ENCODE measurements at regions not wholly inside any gene's neighbourhood (a gene's known extent, or its start where the extent isn't known, plus 50 kb on each side); places are given as distances from the start of the nearest gene placed in this dataset.

GRCh38 chr5:175170899-175171298, 273.1 kb downstream of the DRD1 start:
- no peak for DNase-seq (ENCODE audit: low spot score)

DNA sequence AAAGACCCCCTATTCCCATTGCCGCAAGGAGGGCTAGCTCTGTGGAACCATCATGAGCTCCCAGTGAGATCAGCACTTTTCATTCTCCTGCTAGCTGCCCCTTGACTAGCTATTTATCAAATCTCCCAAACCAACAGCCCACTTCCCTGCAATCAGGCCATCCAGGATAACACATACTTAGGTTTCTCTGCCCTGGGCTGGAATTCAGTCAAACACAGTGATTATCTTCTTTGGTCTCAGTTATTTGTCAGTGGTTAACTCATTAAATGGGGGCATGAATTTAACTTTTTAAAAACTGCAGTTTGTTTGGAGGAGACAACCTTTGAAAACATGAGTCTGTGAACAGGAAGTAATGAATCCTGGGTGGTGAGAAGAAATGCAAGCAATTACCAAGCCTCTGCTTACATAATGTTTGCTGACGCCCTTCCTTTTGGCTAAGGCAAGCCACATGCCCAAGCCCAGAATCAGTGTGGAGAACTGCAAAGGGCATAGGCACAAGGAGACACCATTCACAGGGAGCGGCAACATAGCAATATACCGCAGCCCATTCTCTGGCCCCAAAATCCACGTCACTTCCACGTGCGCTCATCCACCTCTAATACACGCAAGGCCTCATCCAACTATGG, 275.0 kb downstream of the DRD1 start:
- DNase-seq (ENCODE audit: low spot score), result no peak

GRCh38 chr5:175166026-175166425, 278.0 kb downstream of the DRD1 start:
- DNase-seq (ENCODE audit: low spot score), result no peak

DNA sequence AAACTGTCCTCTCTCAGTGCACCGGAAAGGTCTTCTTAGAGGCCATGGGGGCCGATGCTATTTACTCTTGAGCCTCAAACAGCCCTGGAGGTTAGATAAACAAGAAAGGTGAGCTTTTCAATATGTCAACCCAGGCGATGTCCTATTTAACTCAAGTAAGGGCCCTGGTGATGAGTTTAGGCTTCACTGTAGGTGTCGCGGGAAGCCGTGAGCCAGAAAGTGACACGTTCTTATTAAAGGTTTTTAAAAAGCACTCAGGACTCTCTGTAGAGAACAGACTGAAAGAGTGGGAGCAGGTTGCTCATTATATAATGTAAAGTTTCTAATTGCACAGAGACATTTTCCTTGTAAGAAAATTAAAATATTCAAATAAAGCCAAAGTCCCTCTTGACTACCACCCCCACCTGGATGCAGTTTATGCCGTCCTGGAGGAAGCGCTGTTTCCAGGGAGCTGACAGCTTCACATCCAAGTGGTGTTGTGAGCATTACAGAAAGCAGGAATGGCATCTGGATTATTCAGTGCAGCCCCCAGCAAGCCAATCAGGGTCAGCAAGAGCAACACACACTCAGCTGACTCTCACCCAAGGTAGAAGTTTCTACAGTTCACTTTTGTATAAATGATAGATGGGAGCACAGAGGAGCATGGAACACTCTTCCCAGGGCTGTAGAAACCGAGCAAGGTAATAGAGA, 280.3 kb downstream of the DRD1 start:
- no peak for DNase-seq (ENCODE audit: low spot score)

GRCh38 chr5:175162036-175162435, 281.9 kb downstream of the DRD1 start:
- no peak for DNase-seq (ENCODE audit: low spot score)

DNA sequence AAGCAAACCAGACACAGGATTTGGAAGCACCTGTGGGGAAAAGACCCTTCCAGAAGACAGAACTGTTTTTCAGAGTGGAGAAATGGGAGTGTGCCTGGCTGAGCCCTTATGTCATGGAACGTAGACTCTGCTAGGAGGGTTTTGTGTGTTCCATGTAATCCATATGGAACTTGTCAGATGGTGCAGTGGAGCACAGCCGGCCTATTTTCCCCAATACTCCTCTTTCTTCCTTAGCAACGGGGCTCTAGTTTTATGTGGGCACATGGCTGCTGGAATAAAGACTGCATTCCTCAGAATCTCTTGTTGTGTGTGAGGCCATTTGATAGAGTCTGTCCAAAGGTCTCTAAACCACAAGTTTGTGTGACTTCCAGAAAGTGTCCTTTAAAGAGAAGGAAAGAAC, 284.0 kb downstream of the DRD1 start:
- DNase-seq (ENCODE audit: low spot score), result no peak

GRCh38 chr5:175148636-175149172, 295.3 kb downstream of the DRD1 start:
- no peak for DNase-seq (ENCODE audit: low spot score)

GRCh38 chr5:175146733-175147132, 297.2 kb downstream of the DRD1 start:
- DNase-seq (ENCODE audit: low spot score), result no peak

- no peak for DNase-seq (ENCODE audit: low spot score)
Observed at GRCh38 chr5:175141421-175141820, 302.6 kb downstream of the DRD1 start.

DNA sequence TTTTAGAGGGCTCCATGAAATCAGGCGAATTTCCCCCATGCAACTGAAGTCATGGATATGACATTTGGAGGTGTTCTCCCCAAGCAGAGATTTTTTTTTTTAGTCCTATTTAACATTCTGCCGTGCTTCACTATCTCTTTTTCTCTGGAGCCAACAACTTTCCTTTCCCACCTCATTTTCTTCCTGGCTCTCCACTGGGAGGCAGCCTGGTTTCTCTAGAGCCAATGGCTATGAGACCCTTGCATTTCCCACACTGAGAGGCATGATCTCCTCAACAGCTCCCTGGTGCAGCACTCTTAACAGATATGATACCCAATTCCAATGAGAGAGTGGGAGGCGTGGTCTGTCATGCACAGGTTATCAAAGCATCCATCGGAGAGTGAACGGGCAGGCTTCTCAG, 310.8 kb downstream of the DRD1 start:
- no peak for DNase-seq (ENCODE audit: low spot score)

DNA sequence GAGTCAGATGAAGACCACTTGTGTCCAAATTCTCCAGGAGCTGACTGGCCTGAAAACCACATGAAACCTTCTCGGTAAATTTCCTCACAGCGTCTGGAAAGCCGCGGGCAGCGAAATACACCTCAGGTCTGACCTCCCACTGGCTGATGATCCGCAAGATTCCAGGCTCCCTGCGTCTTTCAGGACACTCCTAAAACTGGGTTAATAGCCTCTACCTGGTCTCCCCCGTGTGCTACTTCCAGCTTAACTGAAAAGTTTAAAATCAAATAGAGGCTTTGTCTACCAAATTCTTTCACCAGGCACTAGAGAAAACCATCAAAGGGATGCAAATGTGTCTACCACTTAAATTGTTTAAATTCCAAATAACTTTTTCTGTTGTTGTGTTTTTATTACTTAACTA, 312.6 kb downstream of the DRD1 start:
- DNase-seq (ENCODE audit: low spot score), result no peak

DNA sequence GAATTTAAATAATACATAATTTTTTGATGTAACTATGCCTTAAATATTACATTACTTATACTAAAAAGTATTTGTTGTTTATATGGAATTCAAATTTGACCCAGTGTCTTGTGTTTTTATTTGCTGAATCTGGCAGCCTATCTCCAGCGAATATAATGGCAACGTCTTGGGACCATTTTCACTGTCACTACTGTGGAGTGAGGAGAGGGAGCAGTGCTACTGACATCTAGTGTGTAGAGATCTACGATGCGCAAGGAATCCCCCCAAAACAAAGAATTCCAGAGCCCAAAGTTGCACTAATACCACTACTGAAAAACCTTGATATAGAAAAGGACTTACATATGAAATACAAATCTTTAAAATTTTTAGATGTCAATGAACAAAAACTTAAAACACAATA, 314.4 kb downstream of the DRD1 start:
- DNase-seq (ENCODE audit: low spot score), result no peak

- no peak for DNase-seq (ENCODE audit: low spot score)
Observed at GRCh38 chr5:175129121-175129520, 314.9 kb downstream of the DRD1 start.

GRCh38 chr5:175124821-175125220, 319.2 kb downstream of the DRD1 start:
- no peak for DNase-seq (ENCODE audit: low spot score)

DNA sequence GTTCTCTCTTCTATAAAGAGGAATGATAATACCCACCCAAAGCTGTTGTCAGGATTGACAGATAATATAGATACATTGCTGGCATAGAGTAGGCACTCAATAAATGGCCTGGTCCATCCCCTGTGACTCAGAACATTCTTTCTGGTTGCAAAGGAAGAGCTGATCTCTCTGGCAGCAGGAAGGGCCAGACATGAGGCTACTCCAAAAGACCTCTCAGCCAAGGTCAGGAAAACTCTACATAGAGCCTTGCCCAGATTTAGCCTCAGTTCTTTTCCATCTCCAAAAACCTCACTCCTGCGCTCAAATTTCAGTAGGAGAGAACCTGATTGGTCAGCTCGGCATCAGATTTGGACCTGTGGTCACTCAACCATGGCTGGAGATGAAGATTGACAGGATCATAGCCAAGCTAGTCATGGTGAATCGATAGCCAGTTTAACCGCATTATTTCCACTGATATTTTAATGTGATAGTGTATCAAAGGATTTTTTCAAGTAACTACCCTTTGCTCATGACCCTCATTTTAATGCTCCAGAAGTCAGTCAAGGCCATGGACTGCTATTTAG, 319.6 kb downstream of the DRD1 start:
- no peak for DNase-seq (ENCODE audit: low spot score)

DNA sequence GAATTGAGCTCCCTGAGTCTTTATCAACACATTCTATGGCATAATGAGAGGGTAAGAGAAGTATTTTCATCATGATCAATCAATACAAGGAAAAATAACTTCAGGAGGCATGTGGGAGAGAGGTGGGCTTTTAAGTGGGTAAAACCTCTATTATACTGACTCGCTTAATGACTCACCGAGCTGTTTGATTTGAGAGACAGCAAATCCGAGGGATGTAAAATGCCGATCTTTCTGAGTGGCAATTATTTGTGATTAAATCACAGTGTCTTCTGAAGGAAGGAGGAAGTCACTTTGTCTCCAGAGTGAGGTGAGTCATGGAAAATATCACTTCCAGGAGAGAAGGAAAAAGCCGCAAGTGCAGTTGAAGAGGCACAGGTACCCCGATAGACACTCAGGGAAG, 320.4 kb downstream of the DRD1 start:
- DNase-seq (ENCODE audit: low spot score), result no peak

DNA sequence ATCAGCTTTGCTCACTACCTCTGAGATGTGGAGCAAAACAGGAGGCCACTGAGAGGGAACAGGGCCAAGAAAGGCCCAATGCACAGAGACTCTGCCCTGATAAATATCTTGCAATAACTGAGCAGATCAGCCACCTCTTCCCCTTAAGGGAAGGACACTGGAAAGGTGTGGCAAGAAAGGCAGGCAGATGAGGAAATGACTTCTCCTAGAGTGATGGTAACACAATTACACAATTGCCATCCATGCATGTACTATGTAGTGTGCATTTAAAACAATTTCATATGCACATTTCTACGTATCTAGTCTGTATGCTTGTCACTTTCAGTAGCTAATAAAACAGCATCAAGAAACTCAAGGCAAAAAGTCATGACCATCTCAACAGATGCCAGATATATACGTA, 322.5 kb downstream of the DRD1 start:
- no peak for DNase-seq (ENCODE audit: low spot score)

DNA sequence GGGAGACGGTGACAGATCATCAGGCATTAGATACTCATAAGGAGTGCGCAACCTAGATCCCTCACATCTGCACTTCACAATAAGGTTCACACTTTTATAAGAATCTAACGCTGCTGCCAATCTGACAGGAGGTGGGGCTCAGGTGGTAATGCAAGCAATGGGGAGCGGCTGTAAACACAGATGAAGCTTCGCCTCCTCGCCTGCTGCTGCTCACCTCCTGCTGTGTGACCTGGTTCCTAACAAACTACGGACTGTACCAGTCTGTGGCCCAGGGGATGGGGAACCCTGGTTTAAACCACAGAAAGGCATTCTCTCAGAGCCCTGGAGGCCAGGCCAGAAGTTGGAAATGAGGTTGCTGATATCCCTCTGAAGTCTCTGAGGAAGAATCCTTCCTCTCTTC, 323.6 kb downstream of the DRD1 start:
- DNase-seq (ENCODE audit: low spot score), result no peak

- DNase-seq (ENCODE audit: low spot score), result no peak
Observed at GRCh38 chr5:175118700-175119309, 325.2 kb downstream of the DRD1 start.

DNA sequence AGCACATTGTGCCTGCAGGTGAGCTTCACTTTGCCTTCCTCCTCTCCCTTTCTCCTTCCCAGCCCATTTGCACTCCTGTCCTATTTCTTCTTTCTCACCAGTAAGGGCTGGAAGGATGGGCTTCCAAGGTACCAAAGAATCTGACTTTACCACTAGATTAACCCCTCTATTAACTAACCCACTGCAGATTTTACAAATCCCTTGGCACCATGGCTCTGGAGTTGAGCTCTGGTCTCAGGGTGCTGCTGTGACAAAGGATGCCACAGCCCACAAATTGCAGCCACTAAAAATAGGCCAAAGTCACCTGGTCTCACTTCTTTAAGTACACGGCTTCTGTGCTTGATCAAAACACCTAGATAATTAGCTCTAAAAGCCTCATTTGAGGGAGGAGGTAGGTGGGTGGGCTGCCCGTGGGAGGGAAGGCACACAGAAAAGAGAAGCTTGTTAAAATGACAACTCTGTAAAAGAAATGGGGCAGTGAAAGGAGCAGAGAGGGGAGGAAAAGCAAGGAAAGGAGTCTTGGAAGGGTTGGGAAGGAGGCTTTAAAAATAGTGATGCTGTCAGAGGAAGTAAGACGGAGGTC, 327.4 kb downstream of the DRD1 start:
- DNase-seq (ENCODE audit: low spot score), result no peak

GRCh38 chr5:175115831-175116230, 328.2 kb downstream of the DRD1 start:
- no peak for DNase-seq (ENCODE audit: low spot score)

DNA sequence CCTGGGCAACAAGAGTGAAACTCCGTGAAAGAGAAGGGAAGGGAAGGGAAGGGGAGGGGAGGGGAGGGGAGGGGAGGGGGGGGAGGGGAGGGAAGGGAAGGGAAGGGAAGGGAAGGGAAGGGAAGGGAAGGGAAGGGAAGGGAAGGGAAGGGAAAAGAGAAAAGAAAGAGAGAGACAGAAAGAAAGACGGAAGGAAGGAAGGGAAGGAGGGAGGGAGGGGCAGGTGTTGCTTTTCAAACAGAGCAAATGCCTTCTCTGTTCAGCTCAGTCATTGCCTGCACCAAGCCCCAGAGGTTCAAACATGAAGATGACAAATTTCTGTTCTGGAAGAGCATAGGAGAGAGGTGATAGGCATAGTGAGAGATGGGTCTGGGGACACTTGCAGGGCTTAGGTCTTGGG, 330.0 kb downstream of the DRD1 start:
- DNase-seq (ENCODE audit: low spot score), result no peak
